ENCODE measurements at regions not wholly inside any gene's neighbourhood (a gene's known extent, or its start where the extent isn't known, plus 50 kb on each side); places are given as distances from the start of the nearest gene placed in this dataset.

- TF ChIP-seq POLR2A (IDR thresholded peaks at IDR 0.05; ENCODE audit: low read depth, low read length) (no peak), POLR2AphosphoS5 (IDR thresholded peaks at IDR 0.05; ENCODE audit: low read depth, low read length) (no peak)
Observed at GRCh38 chr2:37848451-37848850, 76.6 kb upstream of the RMDN2 start.

Data from GM12891 (cell line).